Thyroid gland (tissue), 4 donors: ENCODE measurements at regions not wholly inside any gene's neighbourhood (a gene's known extent, or its start where the extent isn't known, plus 50 kb on each side); places are given as distances from the start of the nearest gene placed in this dataset.

Experiments
- DNase-seq, 2 donors: peaks; one replicate each; pipeline ENCODE4 v3.0.0-alpha.2; 2019
- H3K27ac ChIP-seq, 3 donors: fragments of 200-600 bp; sonication (generic); 1 replicate in 2 of 3; 2 replicates in 1 of 3; pipeline ENCODE4 v1.5.1; 2016 to 2019; ENCODE audit warnings: mild to moderate bottlenecking in 1 of 3, moderate library complexity in 1 of 3
- H3K27me3 ChIP-seq: fragments of 200-600 bp; sonication (generic); one replicate; pipeline ENCODE4 v1.5.1; 2019
- H3K36me3 ChIP-seq, 2 donors: fragments of 200-600 bp; sonication (generic); one replicate each; pipeline ENCODE4 v1.5.1; 2016 to 2019
- H3K4me1 ChIP-seq, 2 donors: fragments of 200-600 bp; sonication (generic); one replicate each; pipeline ENCODE4 v1.5.1; 2017 to 2019
- H3K4me3 ChIP-seq, 3 donors: fragments of 200-600 bp; sonication (generic); replicated peaks in 1 of 3; 1 replicate in 2 of 3; 2 replicates in 1 of 3; pipeline ENCODE4 v1.5.1; 2016; ENCODE audit warnings: mild to moderate bottlenecking in 1 of 3
- H3K9me3 ChIP-seq: fragments of 200-600 bp; sonication (generic); one replicate; pipeline ENCODE4 v1.5.1; 2017
- CTCF ChIP-seq, 6 experiments: fragments of 200-600 bp in 3 of 6; fragments of 450-650 bp in 3 of 6; sonication (generic) in 3 of 6; IDR thresholded peaks; one replicate each; pipeline ENCODE4 v1.5.1; 2016 to 2019; ENCODE audit warnings: antibody characterized with exemption in 6 of 6, mild to moderate bottlenecking in 2 of 6, inconsistent platforms in 1 of 6, moderate library complexity in 1 of 6
- POLR2A ChIP-seq, 2 donors: fragments of 450-650 bp; IDR thresholded peaks; one replicate each; pipeline ENCODE4 v1.6.1; 2017; ENCODE audit warnings: antibody characterized with exemption in 2 of 2, mild to moderate bottlenecking in 2 of 2, moderate library complexity in 1 of 2
- WGBS, 2 donors: methylation state at CpG; one replicate each; pipeline ENCODE4 v1.1.5; 2017; 5-methylcytosine and 5-hydroxymethylcytosine counted together
- intact Hi-C: fragments of 100-400 bp; cut with DNase I; formaldehyde crosslinking; loops from one replicate; pipeline ENCODE4 v1.15.1; 2023

GRCh38 chrY:8618302-8618701 is 719.0 kb upstream of the TSPY4 start:
- 76 to 100% methylated on average over 1 to 4 of the region's 4 CpGs for WGBS, 2 donors
- Histone ChIP-seq H3K4me3 (no peak overlapping the region), H3K27me3 (no peaks in the 10 kb centered on the region), H3K4me1 (no peaks in the 10 kb centered on the region), H3K27ac (no peak overlapping the region), H3K36me3 (no peaks in the 10 kb centered on the region), H3K9me3 (no peaks in the 10 kb centered on the region)
- intact Hi-C loops: no loop called here
- TF ChIP-seq POLR2A (IDR thresholded peaks at IDR 0.05): no peak
- no peak for TF ChIP-seq CTCF (IDR thresholded peaks at IDR 0.05)
- DNase-seq: no peak

GRCh38 chrY:8622156-8622555 is 715.1 kb upstream of the TSPY4 start:
- intact Hi-C loops: no loop called here
- H3K4me3 ChIP-seq: no peak overlapping the region
- no peak overlapping the region for H3K27ac ChIP-seq
- no peaks in the 10 kb centered on the region for H3K36me3 ChIP-seq
- TF ChIP-seq POLR2A (IDR thresholded peaks at IDR 0.05) (no peak), CTCF (IDR thresholded peaks at IDR 0.05) (no peak)
- DNase-seq: peak; percentile 44 to 48
- H3K9me3 ChIP-seq: no peaks in the 10 kb centered on the region
- no peaks in the 10 kb centered on the region for H3K4me1 ChIP-seq
- no peaks in the 10 kb centered on the region for H3K27me3 ChIP-seq
- 21 to 25% methylated on average over 1 of the region's 1 CpG for WGBS, 2 donors

GRCh38 chrY:8622856-8623255 is 714.4 kb upstream of the TSPY4 start:
- no peaks in the 10 kb centered on the region for H3K27me3 ChIP-seq
- WGBS, 2 donors: 69 to 76% methylated on average over 4 to 7 of the region's 7 CpGs

GRCh38 chrY:8629636-8630035 is 707.6 kb upstream of the TSPY4 start:
- H3K9me3 ChIP-seq: no peaks in the 10 kb centered on the region
- WGBS, 2 donors: 83 to 86% methylated on average over 1 of the region's 2 CpGs
- intact Hi-C loops: no loop called here

More at GRCh38 chrY:8622856-8623255, 714.4 kb upstream of the TSPY4 start:
- TF ChIP-seq POLR2A (IDR thresholded peaks at IDR 0.05): no peak
- no peak for TF ChIP-seq CTCF (IDR thresholded peaks at IDR 0.05)
- no peaks in the 10 kb centered on the region for H3K36me3 ChIP-seq
- no peak overlapping the region for H3K4me3 ChIP-seq
- H3K4me1 ChIP-seq: no peaks in the 10 kb centered on the region
- H3K27ac ChIP-seq: no peak overlapping the region
- no peak for DNase-seq
- H3K9me3 ChIP-seq: no peaks in the 10 kb centered on the region
- intact Hi-C loops: no loop called here

GRCh38 chrY:8638111-8638510 is 699.2 kb upstream of the TSPY4 start:
- TF ChIP-seq POLR2A (IDR thresholded peaks at IDR 0.05) (no peak), CTCF (IDR thresholded peaks at IDR 0.05) (no peak)
- Histone ChIP-seq H3K36me3 (no peaks in the 10 kb centered on the region), H3K4me1 (no peaks in the 10 kb centered on the region), H3K9me3 (no peaks in the 10 kb centered on the region), H3K27me3 (no peaks in the 10 kb centered on the region), H3K27ac (no peak overlapping the region), H3K4me3 (no peak overlapping the region)
- WGBS, 2 donors: 77% methylated on average over 5 of the region's 5 CpGs; no CpG with 5 or more reads in 1 of the 2 donors
- no peak for DNase-seq
- intact Hi-C loops: no loop called here

More at GRCh38 chrY:8629636-8630035, 707.6 kb upstream of the TSPY4 start:
- no peaks in the 10 kb centered on the region for H3K36me3 ChIP-seq
- no peak overlapping the region for H3K4me3 ChIP-seq
- H3K27me3 ChIP-seq: no peaks in the 10 kb centered on the region
- H3K27ac ChIP-seq: no peak overlapping the region
- no peaks in the 10 kb centered on the region for H3K4me1 ChIP-seq
- DNase-seq: no peak
- TF ChIP-seq CTCF (IDR thresholded peaks at IDR 0.05) (no peak), POLR2A (IDR thresholded peaks at IDR 0.05) (no peak)
